ENCODE measurements at regions not wholly inside any gene's neighbourhood (a gene's known extent, or its start where the extent isn't known, plus 50 kb on each side); places are given as distances from the start of the nearest gene placed in this dataset.
A peak's percentile ranks its signal among the peaks of the same experiment; 100 is the strongest.
"Not testable (repeated sequence)": the region's sequence is repeated elsewhere in the genome, so short reads cannot be mapped to it uniquely, and the experiment has no call there.

DNA sequence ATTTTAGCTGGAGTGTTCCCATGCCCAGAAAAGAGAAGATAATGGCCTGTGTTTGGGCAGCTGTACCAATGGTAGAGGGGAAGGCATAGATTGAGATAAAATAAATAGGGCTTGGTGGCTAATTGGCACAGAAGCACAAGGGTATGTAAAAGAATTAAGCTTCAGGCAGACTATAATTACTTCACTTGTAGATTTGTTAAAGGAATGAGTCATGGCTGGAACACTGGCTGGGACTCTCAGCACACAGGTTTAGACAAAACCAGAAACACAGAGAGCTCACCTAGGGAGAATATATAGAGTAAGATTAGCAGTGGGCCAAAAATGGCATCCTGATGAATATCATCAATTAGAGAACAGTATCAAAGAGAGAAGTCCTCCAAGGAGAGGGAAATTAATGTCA is 198.3 kb upstream of the FIGN start:
- DNase-seq, result no peak

DNA sequence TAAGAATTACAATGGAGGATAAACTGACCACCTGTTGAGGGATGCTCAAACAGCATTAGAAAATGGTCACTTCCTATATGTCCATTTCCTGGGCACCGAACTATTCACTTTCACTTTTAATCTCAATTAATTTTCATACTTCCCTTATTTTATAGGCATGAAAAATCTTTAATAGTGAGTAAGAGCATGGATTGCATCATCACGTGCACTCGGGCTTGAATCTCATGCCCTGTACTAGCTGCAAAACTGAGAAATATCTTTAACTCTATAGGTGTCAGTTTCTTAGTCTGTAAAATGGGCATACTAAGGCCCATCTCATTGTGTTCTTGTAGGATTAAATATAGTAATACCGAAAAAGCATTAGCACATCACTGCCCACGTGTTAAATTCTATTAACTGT is 183.9 kb upstream of the FIGN start:
- DNase-seq, result no peak

DNA sequence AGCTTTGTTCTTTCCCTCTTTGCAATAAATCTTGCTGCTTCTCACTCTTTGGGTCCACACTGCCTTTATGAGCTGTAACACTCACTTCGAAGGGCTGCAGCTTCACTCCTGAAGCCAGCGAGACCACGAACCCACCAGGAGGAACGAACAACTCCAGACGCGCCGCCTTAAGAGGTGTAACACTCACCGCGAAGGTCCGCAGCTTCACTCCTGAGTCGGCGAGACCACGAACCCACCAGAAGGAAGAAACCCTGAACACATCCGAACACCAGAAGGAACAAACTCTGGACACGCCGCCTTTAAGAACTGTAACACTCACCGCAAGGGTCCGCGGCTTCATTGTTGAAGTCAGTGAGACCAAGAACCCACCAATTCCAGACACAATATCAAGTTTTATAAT is 178.7 kb upstream of the FIGN start:
- not testable (repeated sequence) for DNase-seq

GRCh38 chr2:163913532-163913944 is 177.7 kb upstream of the FIGN start:
- not testable (repeated sequence) for DNase-seq

DNA sequence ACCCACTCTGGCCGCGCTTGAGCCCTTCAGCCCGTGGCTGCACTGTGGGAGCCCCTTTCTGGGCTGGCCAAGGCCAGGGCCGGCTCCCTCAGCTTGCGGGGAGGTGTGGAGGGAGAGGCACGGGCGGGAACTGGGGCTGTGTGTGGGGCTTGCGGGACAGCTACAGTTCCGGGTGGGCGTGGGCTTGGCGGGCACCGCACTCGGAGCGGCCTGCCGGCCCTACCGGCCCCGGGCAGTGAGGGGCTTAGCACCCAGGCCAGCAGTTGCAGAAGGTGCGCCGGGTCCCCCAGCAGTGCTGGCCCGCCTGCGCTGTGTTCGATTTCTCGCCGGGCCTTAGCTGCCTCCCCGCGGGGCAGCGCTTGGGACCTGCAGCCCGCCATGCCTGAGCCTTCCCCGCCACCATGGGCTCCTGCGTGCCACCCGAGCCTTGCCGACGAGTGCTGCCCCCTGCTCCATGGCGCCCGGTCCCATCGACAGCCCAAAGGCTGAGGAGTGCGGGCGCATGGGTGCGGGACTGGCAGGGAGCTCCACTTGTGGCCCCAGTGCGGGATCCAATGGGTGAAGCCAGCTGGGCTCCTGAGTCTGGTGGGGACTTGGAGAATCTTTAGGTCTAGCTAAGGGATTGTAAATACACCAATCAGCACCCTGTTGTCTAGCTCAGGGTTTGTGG is 173.7 kb upstream of the FIGN start:
- DNase-seq, result no peak

- DNase-seq, result no peak
Observed at GRCh38 chr2:163906410-163906809, 170.6 kb upstream of the FIGN start.

DNA sequence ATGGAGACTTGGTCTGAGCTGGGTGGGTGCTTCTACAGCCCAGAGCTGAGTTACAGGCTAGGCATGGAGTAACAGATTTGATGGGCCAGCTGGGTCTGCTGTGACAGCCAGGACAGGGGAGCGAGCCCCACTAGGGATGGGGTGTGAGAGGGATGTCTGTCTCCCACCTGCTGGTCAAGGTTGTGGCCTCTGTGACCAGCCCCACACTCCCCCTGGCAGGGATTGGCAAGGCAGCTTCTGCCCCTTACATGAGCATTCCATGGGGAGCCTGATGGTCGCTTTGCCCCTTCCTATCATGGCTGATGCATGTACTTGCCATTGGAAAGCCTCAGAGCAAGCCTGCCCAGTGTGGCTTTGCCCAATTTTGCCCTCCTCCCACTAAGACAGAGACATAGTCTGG is 162.0 kb upstream of the FIGN start:
- DNase-seq, result no peak

DNA sequence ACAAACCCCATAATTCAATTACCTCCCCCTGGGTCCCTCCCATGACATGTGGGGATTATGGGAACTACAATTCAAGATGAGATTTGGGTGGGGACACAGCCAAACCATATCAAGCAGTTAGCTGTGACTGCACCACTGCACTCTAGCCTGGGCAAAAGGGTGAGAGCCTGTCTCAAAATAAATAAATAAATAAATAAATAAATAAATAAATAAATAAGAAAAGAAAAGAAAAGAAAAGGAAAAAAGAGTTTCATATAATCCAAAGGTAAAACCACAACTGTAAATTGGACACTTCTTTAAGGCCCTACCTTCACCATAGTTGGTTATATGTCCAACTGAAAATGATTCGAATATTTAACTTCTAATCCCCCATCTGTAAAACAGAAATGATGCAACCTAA is 157.6 kb upstream of the FIGN start:
- DNase-seq, result not testable (repeated sequence)

DNA sequence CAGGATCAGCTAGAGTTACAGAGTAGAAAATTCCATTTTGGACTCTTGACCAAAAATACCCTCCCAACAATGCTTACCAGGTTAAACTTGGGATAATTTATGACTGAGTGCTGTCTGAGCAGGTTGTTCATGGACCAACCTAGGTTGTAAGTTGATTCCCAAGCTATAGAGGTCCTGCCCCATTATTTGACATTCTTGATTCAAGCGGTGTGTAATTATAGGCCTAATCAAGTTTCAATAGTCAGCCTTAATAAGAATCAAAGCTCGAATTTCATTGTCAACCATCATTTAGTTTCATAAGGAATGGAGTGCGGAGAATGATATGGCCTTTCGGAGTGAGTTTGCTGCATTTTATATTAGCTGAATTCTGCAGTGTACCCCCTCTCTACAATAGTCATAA is 152.8 kb upstream of the FIGN start:
- DNase-seq, result no peak

DNA sequence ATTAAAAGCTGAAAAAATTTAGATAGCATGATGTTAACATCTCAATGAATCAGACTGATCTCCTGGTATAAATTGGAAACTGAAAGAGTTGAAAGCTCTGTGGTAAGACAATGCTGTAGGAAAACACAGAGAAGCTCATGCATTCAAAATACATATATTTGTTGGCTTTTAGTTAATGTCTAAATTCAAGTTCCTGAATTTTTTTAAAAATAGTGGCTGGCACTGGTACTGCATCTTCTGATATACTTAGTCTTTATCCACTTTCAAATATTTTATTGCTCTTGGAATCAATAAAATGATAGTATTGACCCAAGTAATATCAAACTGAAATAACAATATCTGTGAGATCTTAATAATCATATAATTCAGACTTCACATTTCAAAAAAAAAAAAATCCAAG is 151.4 kb upstream of the FIGN start:
- DNase-seq, result no peak

DNA sequence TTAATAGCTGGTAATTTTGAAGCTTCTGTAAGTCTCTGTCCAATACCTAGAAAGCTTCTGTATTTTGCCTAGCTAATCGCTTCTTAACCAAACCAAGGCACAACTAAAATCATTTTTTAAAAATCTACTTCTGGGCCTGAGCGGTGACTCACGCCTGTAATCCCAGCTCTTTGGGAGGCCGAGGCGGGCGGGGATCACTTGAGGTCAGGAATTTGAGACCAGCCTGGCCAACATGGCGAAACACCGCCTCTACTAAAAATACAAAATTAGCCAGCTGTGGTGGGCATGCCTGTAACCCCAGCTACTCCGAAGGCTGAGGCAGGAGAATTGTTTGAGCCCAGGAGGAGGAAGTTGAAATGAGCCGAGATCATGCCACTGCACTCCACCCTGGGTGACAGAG is 148.6 kb upstream of the FIGN start:
- no peak for DNase-seq

DNA sequence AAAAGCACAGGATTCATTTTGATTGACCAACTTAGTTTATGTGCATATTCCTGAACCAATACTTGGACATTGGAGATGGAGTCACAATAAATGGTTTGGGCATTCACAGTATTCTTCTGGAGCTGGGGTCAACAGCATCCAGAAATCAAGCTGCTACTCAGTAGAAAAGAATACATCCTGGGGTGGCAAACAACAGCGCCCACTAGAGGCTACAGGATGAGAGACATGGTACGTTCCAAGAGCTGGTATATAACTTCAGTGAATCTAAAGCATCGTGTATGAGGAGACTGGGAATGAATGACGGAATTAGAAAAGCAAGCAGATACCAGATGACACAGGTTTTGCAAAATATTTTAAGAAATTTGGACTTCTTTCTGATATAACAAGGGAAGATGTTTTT is 142.9 kb upstream of the FIGN start:
- DNase-seq, result peak; percentile 2

DNA sequence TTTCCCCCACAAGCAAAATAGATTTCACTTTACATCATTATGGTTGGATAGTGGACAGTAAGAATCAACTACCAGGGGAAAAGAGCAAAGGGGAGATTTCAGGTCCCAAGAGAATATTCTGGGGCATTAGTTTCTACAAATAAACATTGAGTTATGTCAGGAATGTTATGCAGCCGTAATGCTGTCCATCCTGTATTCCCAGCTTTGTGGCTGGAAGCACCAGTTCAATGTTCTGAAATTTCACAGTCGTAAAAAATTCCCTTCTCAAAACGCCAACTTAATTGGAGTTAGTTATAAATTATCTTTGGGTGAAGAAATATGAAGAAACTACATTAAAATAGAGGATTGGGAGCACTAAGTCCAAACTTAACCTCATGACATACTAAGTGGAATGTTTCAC is 141.5 kb upstream of the FIGN start:
- DNase-seq, result no peak

DNA sequence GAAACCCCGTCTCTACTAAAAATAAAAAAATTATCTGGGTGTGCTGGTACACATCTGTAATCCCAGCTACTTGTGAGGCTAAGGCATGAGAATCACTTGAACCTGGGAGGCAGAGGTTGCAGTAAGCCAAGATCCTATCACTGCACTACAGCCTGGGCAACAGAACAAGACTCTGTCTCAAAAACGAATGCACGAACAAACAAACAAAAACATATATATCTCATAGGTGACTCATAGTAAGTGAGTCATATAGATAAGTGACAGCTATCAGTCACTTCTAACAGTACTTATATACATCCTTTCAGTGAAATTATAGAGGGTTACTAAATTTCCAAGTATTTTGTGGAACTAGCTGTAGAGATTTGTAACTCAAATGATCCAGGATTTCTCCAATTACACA is 127.3 kb upstream of the FIGN start:
- DNase-seq, result no peak

- no peak for DNase-seq
Observed at GRCh38 chr2:163859951-163860350, 124.1 kb upstream of the FIGN start.

GRCh38 chr2:163856941-163857340 is 121.1 kb upstream of the FIGN start:
- no peak for DNase-seq

DNA sequence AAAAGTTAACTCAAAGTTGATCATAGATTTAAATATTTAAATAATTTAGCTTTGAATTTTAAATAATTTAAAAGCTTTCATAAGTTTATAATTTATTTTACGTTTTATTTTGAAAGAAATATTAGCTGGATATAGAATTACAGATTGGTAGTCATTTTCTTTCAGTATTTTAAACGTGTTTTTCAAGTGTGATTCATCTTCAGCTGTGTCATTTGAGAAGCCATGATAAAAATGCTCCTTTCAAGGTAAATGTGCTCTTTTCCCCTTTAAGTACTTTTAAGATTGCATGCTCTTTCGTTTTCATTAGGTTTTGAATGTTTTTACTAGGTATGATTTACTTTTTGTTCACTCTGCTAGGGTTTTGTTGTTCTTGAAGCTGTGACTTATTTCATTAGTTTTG is 116.8 kb upstream of the FIGN start:
- no peak for DNase-seq

GRCh38 chr2:163849756-163850435 is 114.1 kb upstream of the FIGN start:
- no peak for DNase-seq

DNA sequence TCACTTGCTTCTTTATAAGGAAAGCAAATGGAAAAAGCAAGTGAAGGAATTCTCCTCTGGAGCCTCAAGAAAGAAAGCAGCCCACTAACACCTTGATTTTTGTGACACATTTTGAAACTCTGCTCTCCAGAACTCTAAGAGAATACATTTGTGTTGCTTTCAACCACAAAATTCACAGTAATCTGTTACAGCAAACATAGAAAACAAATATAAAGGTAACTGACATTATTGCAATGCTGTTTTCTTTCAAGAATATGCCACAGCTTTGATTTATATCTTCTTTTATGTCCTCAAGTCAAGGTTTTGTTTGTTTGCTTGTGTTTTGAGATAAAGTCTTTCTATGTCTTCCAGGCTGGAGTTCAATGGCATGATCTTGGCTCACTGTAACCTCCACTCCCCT is 103.1 kb upstream of the FIGN start:
- DNase-seq, result no peak

- DNase-seq, result no peak
Observed at GRCh38 chr2:163836167-163836566, 100.4 kb upstream of the FIGN start.

DNA sequence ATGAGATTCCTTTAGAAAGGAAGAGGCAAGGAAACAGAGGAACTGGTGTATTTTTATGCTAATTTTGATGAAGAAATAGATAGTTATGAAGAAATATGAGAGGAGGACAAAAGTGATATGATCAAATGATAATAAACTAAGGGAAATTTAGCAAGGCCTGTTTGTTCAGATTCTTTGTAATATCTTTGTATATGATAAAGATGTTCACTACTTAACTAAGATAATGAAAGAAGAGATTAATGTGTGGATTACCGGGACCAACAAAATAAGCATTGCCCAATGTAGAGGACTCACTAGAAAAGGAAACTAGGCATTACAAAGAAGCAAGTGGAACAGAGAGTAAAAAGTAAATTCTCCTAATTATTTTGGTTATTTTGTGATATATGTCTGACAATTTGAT is 99.0 kb upstream of the FIGN start:
- no peak for DNase-seq

GRCh38 chr2:163834221-163834620 is 98.4 kb upstream of the FIGN start:
- DNase-seq, result no peak

DNA sequence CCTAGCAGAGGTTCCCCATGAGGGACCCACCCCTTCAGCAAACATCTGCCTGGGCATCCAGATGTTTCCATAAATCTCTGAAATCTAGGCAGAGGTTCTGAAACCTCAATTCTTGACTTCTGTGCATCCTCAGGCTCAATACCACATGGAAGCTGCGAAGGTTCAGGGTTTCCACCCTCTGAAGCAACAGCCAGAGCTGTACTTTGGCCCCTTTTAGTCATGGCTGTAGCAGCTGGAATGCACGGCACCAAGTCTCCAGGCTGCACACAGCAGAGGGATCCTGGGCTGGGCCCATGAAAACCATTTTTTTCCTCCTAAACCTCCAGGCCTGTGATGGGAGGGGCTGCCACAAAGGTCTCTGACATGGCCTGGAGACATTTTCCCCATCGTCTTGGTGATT is 93.0 kb upstream of the FIGN start:
- DNase-seq, result no peak

GRCh38 chr2:163822033-163822432 is 86.2 kb upstream of the FIGN start:
- DNase-seq, result no peak

GRCh38 chr2:163812926-163813520 is 77.2 kb upstream of the FIGN start:
- DNase-seq, result no peak
